ENCODE measurements at regions not wholly inside any gene's neighbourhood (a gene's known extent, or its start where the extent isn't known, plus 50 kb on each side); places are given as distances from the start of the nearest gene placed in this dataset.

DNA sequence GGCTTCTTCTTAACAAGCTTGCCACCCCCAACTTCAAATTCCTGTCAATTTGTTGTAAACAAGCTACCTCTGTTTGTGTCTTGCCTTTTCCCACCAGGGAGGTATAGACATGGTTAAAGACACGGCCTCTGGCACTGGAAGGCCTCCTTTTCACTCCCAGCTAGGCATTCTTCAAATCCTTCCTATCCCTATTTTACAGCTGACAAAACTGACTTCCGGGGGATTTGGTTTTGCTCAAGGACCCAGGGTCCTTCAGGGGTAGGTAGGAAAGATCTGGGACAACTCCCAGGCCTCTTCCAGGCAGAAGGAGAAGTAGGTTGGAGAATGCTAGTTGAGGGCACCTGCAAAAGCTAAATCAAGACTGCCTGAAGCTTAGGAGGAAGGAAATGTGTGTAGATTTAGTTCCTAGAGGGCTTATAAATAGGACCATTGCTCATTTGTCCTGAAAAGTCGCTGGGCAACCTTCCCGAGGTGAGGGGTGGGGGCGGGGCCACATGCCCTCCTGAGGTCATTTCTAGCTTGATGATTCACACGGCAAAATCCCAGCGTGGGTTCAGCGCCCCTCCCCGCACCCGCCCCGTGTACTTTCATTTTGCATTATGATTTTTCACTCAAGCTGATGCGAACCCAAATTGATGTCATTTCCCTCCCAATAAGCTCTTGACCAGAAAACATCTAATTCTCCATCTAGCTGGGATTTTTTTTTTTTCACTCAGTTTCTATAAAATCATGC, 365.5 kb downstream of the SHQ1 start:
- Histone ChIP-seq H3K4me3 (peak overlapping the region; percentile 23 to 45 (median 42)), H3K27me3 (no peaks in the 10 kb centered on the region), H3K36me3 (no peaks in the 10 kb centered on the region), H3K4me1 (peaks cover 12 to 23% of the 10 kb centered on the region in 2 donors), H3K9me3 (no peaks in the 10 kb centered on the region), H3K27ac (peak overlapping the region; percentile 75 to 83 (median 79))
- TF ChIP-seq CTCF (IDR thresholded peaks at IDR 0.05 in 4 of 5, conservative IDR thresholded peaks at IDR 0.05 in 1 of 5) (no peak), POLR2A (IDR thresholded peaks at IDR 0.05) (peak; percentile 4 to 22)
- DNase-seq: peak; percentile 66 to 91
- intact Hi-C loops (cut with DNase I; ENCODE audit: low total_unique reads): loop anchor here (2.0 to 5.0 kb wide), 2 partner anchors 36 to 340 kb away; partner anchors contain the start of gene RYBP
- in situ Hi-C loops (cut with MboI; ENCODE audit: low sequenced_read_pairs in 4 of 4): no loop called here
- peak; percentile 98 for ATAC-seq

GRCh38 chr3:72481542-72481941, 366.7 kb downstream of the SHQ1 start:
- Histone ChIP-seq H3K4me3 (no peak overlapping the region), H3K4me1 (peaks cover 9 to 16% of the 10 kb centered on the region in 2 donors), H3K9me3 (no peaks in the 10 kb centered on the region), H3K27me3 (no peaks in the 10 kb centered on the region), H3K27ac (peak overlapping the region in 1 of 4 donors; percentile 78), H3K36me3 (no peaks in the 10 kb centered on the region)
- intact Hi-C loops (cut with DNase I; ENCODE audit: low total_unique reads) (loop anchor here (5.0 kb wide), 1 partner anchor 341 kb away; no protein-coding TSS in a partner anchor), in situ Hi-C loops (cut with MboI; ENCODE audit: low sequenced_read_pairs in 4 of 4) (no loop called here)
- DNase-seq: no peak
- no peak for ATAC-seq
- TF ChIP-seq CTCF (IDR thresholded peaks at IDR 0.05 in 4 of 5, conservative IDR thresholded peaks at IDR 0.05 in 1 of 5) (no peak), POLR2A (IDR thresholded peaks at IDR 0.05) (no peak)

DNA sequence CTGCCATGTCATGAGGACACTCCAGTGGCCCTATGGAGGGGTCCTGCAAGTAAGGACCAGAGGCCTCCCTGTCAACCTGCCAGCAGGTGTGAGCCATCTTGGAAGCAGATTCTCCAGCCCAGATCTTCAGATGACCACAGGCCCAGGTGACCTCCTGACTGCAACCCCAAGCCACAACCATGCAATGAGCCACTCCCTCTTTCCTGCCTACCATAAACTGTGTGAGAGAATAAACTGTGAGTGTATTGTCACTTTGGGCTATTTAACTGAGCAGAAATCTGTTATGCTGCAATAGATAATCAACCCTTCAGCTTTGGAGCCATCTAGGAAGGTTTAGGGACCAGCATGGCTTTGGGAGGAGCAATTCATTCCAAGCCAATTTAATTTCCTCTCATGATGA, 367.9 kb downstream of the SHQ1 start:
- in situ Hi-C loops (cut with MboI; ENCODE audit: low sequenced_read_pairs in 4 of 4) (no loop called here), intact Hi-C loops (cut with DNase I; ENCODE audit: low total_unique reads) (loop anchor here (5.0 kb wide), 1 partner anchor 342 kb away; no protein-coding TSS in a partner anchor)
- TF ChIP-seq POLR2A (IDR thresholded peaks at IDR 0.05): no peak
- no peak for TF ChIP-seq CTCF (IDR thresholded peaks at IDR 0.05 in 4 of 5, conservative IDR thresholded peaks at IDR 0.05 in 1 of 5)
- DNase-seq: no peak
- no peak for ATAC-seq
- peaks cover 9 to 15% of the 10 kb centered on the region in 2 donors for H3K4me1 ChIP-seq
- no peaks in the 10 kb centered on the region for H3K27me3 ChIP-seq
- no peaks in the 10 kb centered on the region for H3K36me3 ChIP-seq
- H3K4me3 ChIP-seq: no peak overlapping the region
- no peaks in the 10 kb centered on the region for H3K9me3 ChIP-seq
- no peak overlapping the region for H3K27ac ChIP-seq

DNA sequence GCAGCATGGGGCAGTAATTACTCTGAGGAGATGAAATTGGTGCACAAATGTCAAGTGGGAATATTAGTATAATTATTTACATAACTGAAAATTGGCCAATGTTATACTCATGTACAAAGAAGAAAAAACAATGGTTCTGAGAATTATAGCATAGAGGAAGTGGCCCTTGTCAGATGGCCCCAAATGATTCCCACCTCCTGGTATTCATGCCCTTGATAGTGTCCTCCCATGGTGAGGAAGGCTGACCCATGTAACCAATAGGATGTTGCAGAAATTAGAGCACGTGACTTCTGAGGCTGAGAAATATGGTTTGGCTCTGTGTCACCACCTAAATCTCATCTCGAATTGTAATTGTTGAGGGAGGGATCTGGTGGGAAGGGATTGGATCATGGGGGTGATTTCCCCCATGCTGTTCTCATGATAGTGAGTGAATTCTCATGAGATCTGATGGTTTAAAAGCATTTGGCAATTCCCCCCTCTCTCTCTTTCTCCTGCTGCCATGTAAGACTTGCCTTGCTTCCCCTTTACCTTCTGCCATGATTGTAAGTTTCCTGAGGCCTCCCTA, 368.5 kb downstream of the SHQ1 start:
- Histone ChIP-seq H3K27me3 (no peaks in the 10 kb centered on the region), H3K36me3 (no peaks in the 10 kb centered on the region), H3K9me3 (no peaks in the 10 kb centered on the region), H3K4me1 (peaks cover 9 to 15% of the 10 kb centered on the region in 2 donors), H3K4me3 (no peak overlapping the region), H3K27ac (no peak overlapping the region)
- in situ Hi-C loops (cut with MboI; ENCODE audit: low sequenced_read_pairs in 4 of 4): no loop called here
- no peak for DNase-seq
- TF ChIP-seq POLR2A (IDR thresholded peaks at IDR 0.05): no peak
- TF ChIP-seq CTCF (IDR thresholded peaks at IDR 0.05 in 4 of 5, conservative IDR thresholded peaks at IDR 0.05 in 1 of 5): no peak
- intact Hi-C loops (cut with DNase I; ENCODE audit: low total_unique reads): loop anchor here (5.0 kb wide), 1 partner anchor 343 kb away; no protein-coding TSS in a partner anchor
- no peak for ATAC-seq

Data from gastrocnemius medialis (tissue), 4 donors.